Endothelial cell of umbilical vein (primary cell): ENCODE measurements at regions not wholly inside any gene's neighbourhood (a gene's known extent, or its start where the extent isn't known, plus 50 kb on each side); places are given as distances from the start of the nearest gene placed in this dataset.

Experiments
- BruUV-seq: library from RNA; stranded (reverse); fragments of 400-500 nt; replicated peaks from 2 replicates; lab custom pipeline; 2021; lab: Mats Ljungman, UMichigan
- CTCF ChIA-PET: fragments of 300-600, 350-600 bp; sonication (Branson Sonifier 250); formaldehyde crosslinking; loops from one replicate; lab custom pipeline; 2021; ENCODE audit warnings: antibody characterized with exemption, inconsistent platforms; lab: Charles Lee
- POLR2A ChIA-PET: fragments of 300-600, 350-600 bp; sonication (Branson Sonifier 250); formaldehyde crosslinking; loops from one replicate; lab custom pipeline; 2021; ENCODE audit warnings: antibody characterized with exemption, inconsistent platforms; lab: Charles Lee
- DNase-seq: peaks from one replicate; pipeline ENCODE4 v3.0.0-alpha.2; 2011; ENCODE audit warnings: low read depth, low spot score
- FAIRE-seq: peaks from 2 replicates; lab custom pipeline; 2011; peaks lifted over from hg19 to GRCh38; lab: Jason Lieb, UNC
- H2AFZ ChIP-seq: 2 replicates; pipeline ENCODE4 v1.6.0; 2012; ENCODE audit warnings: low read depth, low read length, control low read depth, inconsistent platforms
- H3K27ac ChIP-seq: 2 replicates; pipeline ENCODE4 v1.5.1; 2011; ENCODE audit warnings: low read depth, mild to moderate bottlenecking, control low read depth, low read length, moderate library complexity; ENCODE audit not compliant: insufficient read depth
- H3K27me3 ChIP-seq, 2 experiments: 2 replicates each; pipeline versions ENCODE4 v1.6.0 to v1.6.1; 2011; ENCODE audit warnings: low read length in 2 of 2, mixed read lengths in 1 of 2; ENCODE audit not compliant: control insufficient read depth in 2 of 2, insufficient read depth in 2 of 2
- H3K36me3 ChIP-seq, 2 experiments: 2 replicates in 1 of 2; 3 replicates in 1 of 2; pipeline ENCODE4 v1.5.1; 2011; ENCODE audit warnings: low read length in 2 of 2, mild to moderate bottlenecking in 1 of 2, moderate library complexity in 1 of 2; ENCODE audit not compliant: control insufficient read depth in 2 of 2, insufficient read depth in 2 of 2; ENCODE audit errors: extremely low read depth in 1 of 2
- H3K4me1 ChIP-seq: 3 replicates; pipeline ENCODE4 v1.5.1; 2011; ENCODE audit warnings: mild to moderate bottlenecking, low read length; ENCODE audit not compliant: control insufficient read depth, insufficient read depth; ENCODE audit errors: extremely low read depth
- H3K4me2 ChIP-seq: 2 replicates; pipeline ENCODE4 v1.6.1; 2011; ENCODE audit warnings: low read length, control low read depth, mixed read lengths; ENCODE audit not compliant: insufficient read depth
- H3K4me3 ChIP-seq, 3 experiments: fragments of 200-600 bp in 1 of 3; sonication (generic), shearing (Covaris generic) in 1 of 3; replicated peaks in 1 of 3; 2 replicates each; pipeline ENCODE4 v1.5.1; 2011 to 2016; ENCODE audit warnings: control low read depth in 3 of 3, low read length in 3 of 3, mild to moderate bottlenecking in 2 of 3, inconsistent platforms in 1 of 3, low read depth in 1 of 3, moderate library complexity in 1 of 3; ENCODE audit not compliant: insufficient read depth in 1 of 3
- H3K79me2 ChIP-seq: 2 replicates; pipeline ENCODE4 v1.6.0; 2012; ENCODE audit warnings: low read length, inconsistent platforms; ENCODE audit not compliant: control insufficient read depth, insufficient read depth
- H3K9ac ChIP-seq: replicated peaks from 2 replicates; pipeline ENCODE3; 2011; ENCODE audit warnings: low read length, control low read depth; ENCODE audit not compliant: insufficient read depth; ENCODE audit errors: extremely low read depth
- H3K9me1 ChIP-seq: replicated peaks from 3 replicates; pipeline ENCODE4 v1.6.0; 2011; ENCODE audit warnings: mild to moderate bottlenecking, low read length; ENCODE audit not compliant: control insufficient read depth, insufficient read depth; ENCODE audit errors: extremely low read depth
- H3K9me3 ChIP-seq: replicated peaks from 2 replicates; pipeline ENCODE4 v1.5.1; 2012; ENCODE audit warnings: low read length, inconsistent platforms; ENCODE audit not compliant: control insufficient read depth, insufficient read depth
- H4K20me1 ChIP-seq: replicated peaks from 2 replicates; pipeline ENCODE3; 2011; ENCODE audit warnings: mild to moderate bottlenecking, low read length; ENCODE audit not compliant: control insufficient read depth, insufficient read depth; ENCODE audit errors: extremely low read depth
- CTCF ChIP-seq, 2 donors: IDR thresholded peaks; 1 replicate in 1 of 2; 2 replicates in 1 of 2; pipeline ENCODE4 v1.5.1; 2011; ENCODE audit warnings: low read length in 2 of 2, mild to moderate bottlenecking in 2 of 2, moderate library complexity in 2 of 2, control low read depth in 1 of 2, inconsistent platforms in 1 of 2, low read depth in 1 of 2; ENCODE audit not compliant: insufficient read depth in 1 of 2; ENCODE audit errors: extremely low read depth in 1 of 2
- EZH2 ChIP-seq: IDR thresholded peaks from 2 replicates; pipeline ENCODE4 v1.6.1; 2012; ENCODE audit warnings: borderline replicate concordance, low read depth, mild to moderate bottlenecking, moderate library complexity, low read length, inconsistent platforms; ENCODE audit not compliant: severe bottlenecking
- FOS ChIP-seq: IDR thresholded peaks from 2 replicates; pipeline ENCODE4 v1.6.1; 2011; ENCODE audit warnings: mild to moderate bottlenecking, low read length, moderate library complexity, borderline replicate concordance; ENCODE audit not compliant: insufficient read depth
- GATA2 ChIP-seq: IDR thresholded peaks from 2 replicates; pipeline ENCODE4 v1.7.0; 2011; ENCODE audit warnings: low read depth, mild to moderate bottlenecking, moderate library complexity, mixed read lengths, low read length; ENCODE audit not compliant: insufficient read length, insufficient read depth
- JUN ChIP-seq: IDR thresholded peaks from 2 replicates; pipeline ENCODE4 v1.6.1; 2011; ENCODE audit warnings: borderline replicate concordance, low read depth; ENCODE audit not compliant: insufficient read length, insufficient read depth
- MAX ChIP-seq: IDR thresholded peaks from 2 replicates; pipeline ENCODE4 v1.6.1; 2011; ENCODE audit not compliant: insufficient read depth, insufficient read length
- MYC ChIP-seq: IDR thresholded peaks from one replicate; pipeline ENCODE4 v1.6.1; 2011; ENCODE audit warnings: mild to moderate bottlenecking, low read depth, low read length
- POLR2A ChIP-seq: IDR thresholded peaks from 2 replicates; pipeline ENCODE4 v1.6.1; 2012; ENCODE audit warnings: low read depth, mild to moderate bottlenecking, control low read depth, low read length
- POLR2AphosphoS5 ChIP-seq: IDR thresholded peaks from 2 replicates; pipeline ENCODE4 v1.6.1; 2012; ENCODE audit warnings: low read depth, mild to moderate bottlenecking, control low read depth, low read length, moderate library complexity; ENCODE audit not compliant: insufficient read depth
- dilution Hi-C: fragments of 300-500 bp; cut with MboI; formaldehyde crosslinking; loops from one replicate; pipeline ENCODE4 v1.15.0; 2019; ENCODE audit warnings: low sequenced_read_pairs; ENCODE audit not compliant: extremely low pct_ligation_motif_present
- intact Hi-C: fragments of 100-400 bp; cut with micrococcal nuclease; formaldehyde crosslinking; loops from one replicate; pipeline ENCODE4 v1.10.0; 2022

- Histone ChIP-seq H3K4me3 (no peak overlapping the region), H3K9ac (no peak overlapping the region), H3K27ac (no peak overlapping the region), H3K36me3 (no peaks in the 10 kb centered on the region), H3K27me3 (no peaks in the 10 kb centered on the region), H3K4me2 (no peak overlapping the region), H3K79me2 (no peaks in the 10 kb centered on the region), H3K9me1 (no peaks in the 10 kb centered on the region), H3K9me3 (peaks cover 3% of the 10 kb centered on the region), H4K20me1 (no peaks in the 10 kb centered on the region), H2AFZ (no peak overlapping the region), H3K4me1 (no peaks in the 10 kb centered on the region)
- ChIA-PET CTCF (no interaction called here), POLR2A (no interaction called here)
- intact Hi-C loops (no loop called here), dilution Hi-C loops (no loop called here)
- FAIRE-seq (no peak), DNase-seq (no peak)
- BruUV-seq: no TSS peak
- TF ChIP-seq MYC (no peak), GATA2 (no peak), FOS (no peak), MAX (no peak), POLR2AphosphoS5 (no peak), JUN (no peak), POLR2A (no peak), EZH2 (no peak), CTCF (IDR thresholded peaks at IDR 0.05; ENCODE audit: extremely low read depth in 1 of 2, insufficient read depth in 1 of 2, low read depth in 1 of 2, low read length in 2 of 2) (no peak)
Observed at GRCh38 chr4:180637616-180638015, 1605.6 kb upstream of the TENM3 start.
